SK-N-MC (cell line): ENCODE measurements at regions not wholly inside any gene's neighbourhood (a gene's known extent, or its start where the extent isn't known, plus 50 kb on each side); places are given as distances from the start of the nearest gene placed in this dataset.

Experiments used
- EZH2 ChIP-seq: fragments of 200-600 bp; sonication (generic); IDR thresholded peaks from one replicate; pipeline ENCODE4 v1.6.1; 2017; ENCODE audit warnings: antibody characterized with exemption
- POLR2AphosphoS5 ChIP-seq: IDR thresholded peaks from 2 replicates; pipeline ENCODE4 v1.6.1; 2012; ENCODE audit warnings: mild to moderate bottlenecking, low read depth, low read length, borderline replicate concordance

DNA sequence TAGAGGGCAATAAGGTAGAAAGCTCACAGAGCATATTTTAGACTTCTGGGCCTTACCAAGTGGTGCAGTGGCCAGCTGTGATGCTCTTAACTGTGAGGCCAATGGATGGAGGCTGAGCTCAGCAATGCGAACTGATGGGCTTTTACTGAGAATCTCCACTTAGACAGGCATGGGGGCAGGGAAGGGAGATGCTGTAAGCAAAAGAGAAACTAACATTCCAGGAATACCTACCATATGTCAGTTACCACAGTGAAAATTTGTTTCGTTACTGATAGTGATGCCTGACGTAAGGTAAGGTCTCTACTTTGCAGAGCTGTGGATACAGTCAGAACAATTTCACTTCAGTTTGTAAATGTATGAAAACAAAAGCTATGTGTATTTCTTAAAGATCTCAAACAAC is 250.6 kb upstream of the ZFHX3 start:
- TF ChIP-seq EZH2 (no peak), POLR2AphosphoS5 (no peak)
